Renal cortical epithelial cell (primary cell): ENCODE measurements at regions not wholly inside any gene's neighbourhood (a gene's known extent, or its start where the extent isn't known, plus 50 kb on each side); places are given as distances from the start of the nearest gene placed in this dataset.
"Not testable (repeated sequence)": the region's sequence is repeated elsewhere in the genome, so short reads cannot be mapped to it uniquely, and the experiment has no call there.

Experiments used
- DNase-seq: peaks from one replicate; pipeline ENCODE4 v3.0.0-alpha.2; 2011; ENCODE audit warnings: low read depth

DNA sequence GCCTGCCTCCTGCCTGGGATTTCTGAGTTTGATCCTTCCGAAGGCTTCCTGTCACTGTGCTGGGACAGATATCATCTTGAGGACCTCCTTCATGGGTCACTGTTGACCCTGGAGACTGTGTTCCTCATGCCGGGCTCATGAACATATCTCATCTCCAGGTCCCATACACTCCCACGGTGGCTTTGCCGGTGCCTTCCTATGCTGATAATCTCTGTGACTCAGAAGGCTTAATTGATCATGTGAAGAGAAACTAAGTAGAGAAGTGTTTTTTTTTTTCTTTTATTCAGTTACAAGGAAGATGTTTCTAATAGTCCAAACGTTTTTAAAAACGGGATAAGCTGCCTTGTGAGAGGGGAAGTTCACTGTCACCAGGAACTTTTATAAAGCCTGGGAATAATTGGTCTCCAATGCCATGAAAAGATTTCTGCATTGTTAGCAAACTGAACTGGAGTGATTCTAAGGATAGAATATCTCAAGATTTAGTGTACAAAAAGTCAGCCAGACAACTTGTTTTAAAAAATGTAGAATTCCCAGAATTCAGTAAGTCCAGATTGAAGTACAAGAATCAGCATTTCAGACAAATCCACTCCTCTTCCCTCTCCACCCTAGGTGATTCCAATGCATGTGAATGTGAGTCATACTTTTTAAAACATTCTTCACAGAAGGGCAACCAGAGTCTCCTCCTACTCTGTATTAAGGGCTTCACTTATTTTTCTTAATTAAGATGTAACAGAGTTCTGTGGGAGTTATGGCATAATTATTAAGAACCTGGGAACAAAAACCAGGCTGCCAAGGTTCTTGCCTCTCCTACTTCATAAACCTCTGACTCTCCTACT lies 139.8 kb upstream of the LGR5 start:
- DNase-seq, result peak; percentile 89

DNA sequence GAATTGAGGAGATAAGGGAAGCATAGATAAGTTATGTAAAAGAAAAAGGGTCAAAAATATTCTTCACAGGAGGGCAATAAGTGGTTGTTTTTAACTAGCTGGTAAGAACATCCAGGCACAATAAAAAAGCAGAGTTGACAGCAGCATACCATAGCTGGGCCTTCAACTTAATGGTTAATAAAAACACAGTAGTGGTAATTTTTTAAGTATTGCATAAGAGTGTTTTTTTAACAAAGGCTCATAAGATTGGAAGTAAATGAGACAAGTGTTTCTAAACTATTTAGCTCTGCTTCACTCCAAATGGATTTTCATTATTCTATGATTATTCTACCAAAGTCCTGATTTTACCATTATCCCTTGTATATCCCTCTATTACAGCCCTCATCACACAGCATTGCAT lies 140.1 kb upstream of the TSPAN8 start:
- DNase-seq, result peak; percentile 71

DNA sequence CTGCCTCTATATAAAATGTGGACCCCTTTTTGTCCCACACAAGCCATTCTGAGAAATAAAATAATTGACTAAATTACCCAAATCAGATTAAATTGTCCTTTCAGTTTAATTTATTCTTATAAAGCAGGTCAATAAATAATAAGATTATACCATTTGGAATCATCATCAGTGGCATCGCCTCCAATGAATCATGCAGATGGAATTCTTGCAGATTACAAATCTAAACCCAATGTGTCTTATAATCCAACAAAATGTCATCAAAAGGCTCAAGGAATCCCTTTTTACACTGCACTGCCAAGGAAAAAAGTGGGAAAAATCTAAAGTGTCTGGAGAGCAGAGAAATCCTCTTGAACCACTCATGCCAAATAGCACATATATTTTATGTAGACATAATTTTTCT lies 138.2 kb upstream of the TSPAN8 start:
- DNase-seq, result no peak

DNA sequence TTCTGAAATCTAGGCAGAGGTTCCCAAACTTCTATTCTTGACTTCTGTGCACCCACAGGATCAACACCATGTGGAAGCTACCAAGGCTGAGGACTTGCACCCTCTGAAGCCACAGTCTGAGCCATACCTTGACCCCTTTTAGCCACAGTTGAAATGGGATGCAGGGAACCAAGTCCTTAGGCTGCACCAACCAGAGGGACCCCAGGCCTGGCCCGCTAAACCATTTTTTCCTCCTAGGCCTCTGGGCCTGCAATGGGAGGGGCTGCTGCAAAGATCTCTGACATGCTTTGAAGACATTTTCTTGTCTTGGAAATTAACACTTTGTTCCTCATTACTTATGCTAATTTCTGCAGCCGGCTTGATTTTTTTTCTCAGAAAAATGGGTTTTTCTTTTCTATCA lies 133.9 kb upstream of the TSPAN8 start:
- no peak for DNase-seq

DNA sequence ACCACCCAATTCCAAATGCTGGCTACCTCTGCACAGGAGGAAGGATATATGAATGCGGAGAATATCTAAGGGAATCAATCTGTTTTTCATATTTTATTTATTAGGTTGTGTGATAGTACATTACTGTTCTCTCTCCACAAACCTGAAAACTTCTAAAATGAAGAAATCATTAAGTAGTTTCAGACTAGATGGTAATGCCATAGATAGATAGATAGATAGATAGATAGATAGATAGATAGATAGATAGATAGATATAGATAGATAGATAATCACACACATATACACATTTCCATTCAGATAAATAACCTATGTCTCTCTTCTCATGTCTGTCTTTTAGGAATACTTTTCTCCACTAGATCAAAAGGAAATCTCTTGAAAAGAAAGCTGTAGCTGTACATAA lies 126.1 kb upstream of the TSPAN8 start:
- DNase-seq, result no peak

DNA sequence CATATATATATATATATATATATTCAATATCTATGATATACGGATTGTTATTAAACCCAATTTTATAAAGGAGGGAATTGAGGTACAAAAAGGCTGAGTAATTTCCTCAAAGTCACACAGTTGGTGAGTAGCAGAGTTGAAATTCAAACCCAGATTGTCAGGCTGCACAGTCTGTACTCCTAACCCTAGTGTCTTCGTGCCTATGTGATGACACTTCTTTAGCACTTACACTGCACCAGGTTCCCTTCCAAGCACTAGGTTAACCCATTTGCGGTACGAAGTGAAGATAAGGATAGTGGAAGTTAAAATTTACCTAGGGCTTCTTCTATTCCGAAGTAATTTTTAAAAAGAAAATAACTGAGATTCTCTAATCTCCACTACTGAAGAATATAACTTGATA lies 125.1 kb upstream of the TSPAN8 start:
- no peak for DNase-seq

DNA sequence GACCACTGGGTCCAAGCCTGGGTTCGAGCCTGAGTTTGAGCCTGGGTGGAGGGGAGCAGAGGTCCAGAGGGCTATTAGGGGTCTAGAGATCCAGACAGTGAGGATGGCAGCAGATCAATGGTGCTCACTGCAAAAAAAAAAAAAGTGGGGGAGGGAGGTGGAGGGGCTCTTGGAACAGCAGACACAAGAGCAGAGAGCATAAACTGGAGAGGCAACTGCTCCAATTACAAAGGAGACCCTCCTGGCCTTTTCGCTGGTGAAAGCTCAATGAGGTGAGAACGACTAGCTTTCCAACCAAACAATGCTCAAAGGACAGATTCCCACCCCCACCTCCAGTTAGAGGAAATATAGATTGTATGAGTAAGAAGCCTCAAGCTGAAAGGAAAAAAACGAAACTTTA lies 124.2 kb upstream of the TSPAN8 start:
- DNase-seq, result no peak

DNA sequence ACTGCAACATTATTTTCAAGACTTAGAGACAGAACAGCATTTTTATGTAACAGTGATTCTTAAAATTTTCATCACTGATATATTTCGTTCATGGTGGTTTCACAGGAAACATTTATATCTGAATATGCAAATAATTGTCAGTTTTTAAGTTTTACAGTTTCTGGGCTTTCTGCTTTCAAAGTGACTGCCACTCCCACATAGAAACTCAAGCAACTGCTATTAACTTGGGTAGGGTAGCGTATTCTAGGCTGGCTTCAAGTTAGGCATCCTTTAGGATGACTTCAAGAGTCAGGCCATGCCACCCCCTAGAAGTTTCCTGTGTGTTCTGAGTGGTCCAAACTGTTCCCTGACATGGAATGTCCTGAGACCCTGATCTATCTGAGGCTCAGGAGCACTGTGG lies 123.6 kb upstream of the TSPAN8 start:
- no peak for DNase-seq

DNA sequence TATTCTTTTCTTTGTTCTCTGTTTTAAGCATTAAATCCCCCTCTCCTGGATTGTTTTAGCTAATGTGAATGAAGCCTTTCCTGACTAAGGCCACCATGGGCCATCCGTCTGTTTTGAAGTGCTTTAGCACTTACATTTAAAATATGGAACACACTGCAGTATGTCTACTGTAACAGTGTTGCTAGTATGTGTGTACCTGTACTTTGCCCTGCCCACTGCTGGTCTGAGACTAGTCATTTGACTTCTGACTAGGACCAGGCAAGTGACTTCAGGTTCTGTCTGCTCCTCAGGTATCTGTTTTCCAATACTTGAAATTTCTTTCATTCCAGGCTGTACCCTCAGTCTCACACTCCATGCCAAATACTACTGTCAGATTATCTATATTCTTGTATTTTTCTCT lies 120.1 kb upstream of the TSPAN8 start:
- no peak for DNase-seq

DNA sequence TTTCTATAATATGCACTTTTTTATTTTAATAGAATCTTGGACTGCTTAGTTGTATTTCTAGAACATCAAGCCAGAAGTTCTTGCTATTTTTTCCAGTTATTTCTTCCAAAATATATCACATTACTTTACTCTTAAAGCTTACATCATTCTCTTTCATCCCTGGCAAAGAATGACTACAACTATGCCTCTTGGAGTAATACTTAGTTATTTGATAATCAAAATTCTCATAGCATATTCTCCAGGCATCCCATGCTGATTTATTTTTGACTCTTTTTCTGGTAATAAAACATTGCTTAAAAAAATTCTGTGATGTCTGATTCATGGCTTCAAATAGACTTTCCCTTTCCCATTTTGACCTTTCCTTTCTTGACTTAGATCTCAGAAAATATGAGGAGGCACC lies 118.7 kb upstream of the TSPAN8 start:
- DNase-seq, result no peak

DNA sequence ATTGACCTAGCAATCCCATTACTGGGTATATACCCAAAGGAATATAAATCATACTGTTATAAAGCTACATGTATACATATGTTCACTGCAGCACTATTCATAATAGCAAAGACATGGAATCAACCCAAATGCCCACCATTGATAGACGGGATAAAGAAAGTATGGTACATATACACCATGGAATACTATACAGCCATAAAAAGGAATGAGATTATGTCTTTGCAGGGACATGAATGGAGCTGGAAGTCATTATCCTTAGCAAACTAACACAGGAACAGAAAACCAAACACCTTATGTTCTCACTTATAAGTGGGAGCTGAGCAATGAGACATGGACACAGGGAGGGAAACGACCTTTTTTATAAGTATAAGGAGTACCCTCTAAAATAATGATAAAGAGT lies 113.0 kb upstream of the TSPAN8 start:
- DNase-seq, result not testable (repeated sequence)

DNA sequence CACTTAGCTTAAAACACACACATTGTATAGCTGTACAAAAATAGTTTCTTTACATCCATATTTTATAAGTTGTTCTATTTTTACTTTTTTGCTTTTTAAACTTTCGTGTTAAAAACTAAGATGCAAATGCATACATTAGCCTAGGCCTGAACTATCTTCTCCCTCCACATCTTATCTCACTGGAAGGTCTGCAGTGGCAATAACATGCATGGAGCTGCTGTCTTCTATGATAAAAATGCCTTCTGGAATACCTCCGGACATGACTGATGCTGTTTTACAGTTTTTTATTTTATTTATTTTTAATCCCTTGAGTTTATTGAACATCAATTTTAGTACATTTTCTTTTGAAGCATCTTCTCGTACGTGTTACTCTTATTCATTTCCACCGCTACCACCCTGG lies 112.3 kb upstream of the TSPAN8 start:
- DNase-seq, result no peak

DNA sequence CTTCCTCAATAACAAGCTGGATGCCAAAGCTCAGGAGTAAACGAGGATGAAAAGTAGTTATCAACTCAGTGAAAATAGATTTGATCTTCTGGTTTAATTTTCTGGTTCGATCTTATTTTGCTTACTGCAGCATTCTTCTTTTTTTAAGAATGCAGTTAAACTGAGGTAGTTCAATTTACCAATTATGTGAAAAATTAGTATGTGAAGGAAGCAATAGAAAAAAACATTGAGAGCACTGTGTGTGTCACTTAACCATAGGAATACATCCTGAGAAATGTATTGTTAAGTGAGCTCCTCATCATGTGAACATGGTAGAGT lies 111.4 kb upstream of the TSPAN8 start:
- DNase-seq, result no peak

DNA sequence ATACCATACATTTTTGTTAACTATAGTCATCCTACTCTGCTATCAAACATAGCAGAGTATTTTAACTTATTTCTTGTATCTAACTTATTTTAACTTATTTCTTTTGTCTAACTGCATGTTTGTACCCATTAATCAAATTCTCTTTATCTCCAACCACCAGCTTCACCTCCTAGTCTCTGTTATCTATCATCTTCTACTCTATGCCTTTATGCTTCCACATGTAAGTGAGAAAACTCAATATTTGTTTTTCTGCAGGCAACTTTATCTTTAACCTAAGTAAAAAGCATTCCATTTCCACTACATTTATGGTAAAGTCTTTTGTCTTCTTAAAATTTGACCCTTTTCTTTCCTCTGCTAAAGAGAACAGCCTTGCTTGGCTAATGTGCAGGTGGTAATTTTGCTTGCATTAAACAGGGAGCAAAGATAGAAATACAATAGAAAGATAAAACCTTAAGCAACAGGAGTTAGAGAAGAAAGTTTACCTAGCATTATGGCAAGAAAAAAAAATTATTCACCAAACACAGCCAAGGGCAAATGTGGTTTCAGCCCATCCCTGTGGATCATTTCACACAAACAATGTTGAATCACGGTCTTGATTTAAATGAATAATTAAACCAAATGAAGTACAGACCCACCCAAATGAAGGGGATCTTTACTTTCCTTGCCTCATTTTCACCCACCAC lies 110.9 kb upstream of the TSPAN8 start:
- no peak for DNase-seq

DNA sequence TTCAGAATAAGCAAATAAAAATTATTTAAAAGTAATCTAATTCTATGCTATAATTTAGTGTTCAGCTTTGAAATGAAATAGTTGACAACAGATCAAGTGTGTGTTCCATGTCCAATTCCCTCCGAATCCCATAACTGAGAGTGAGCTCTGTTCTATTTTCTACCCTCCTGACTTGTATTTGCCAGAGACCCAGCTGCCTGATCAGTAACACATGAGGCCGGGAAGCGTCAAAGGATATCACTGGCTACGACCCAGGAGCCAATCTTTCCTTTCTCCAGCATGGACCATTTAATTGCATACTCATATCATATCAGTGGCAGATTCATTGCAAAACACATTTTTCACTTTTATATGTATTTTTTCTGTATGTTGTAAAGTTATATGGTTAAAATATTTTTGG lies 108.8 kb upstream of the TSPAN8 start:
- no peak for DNase-seq

DNA sequence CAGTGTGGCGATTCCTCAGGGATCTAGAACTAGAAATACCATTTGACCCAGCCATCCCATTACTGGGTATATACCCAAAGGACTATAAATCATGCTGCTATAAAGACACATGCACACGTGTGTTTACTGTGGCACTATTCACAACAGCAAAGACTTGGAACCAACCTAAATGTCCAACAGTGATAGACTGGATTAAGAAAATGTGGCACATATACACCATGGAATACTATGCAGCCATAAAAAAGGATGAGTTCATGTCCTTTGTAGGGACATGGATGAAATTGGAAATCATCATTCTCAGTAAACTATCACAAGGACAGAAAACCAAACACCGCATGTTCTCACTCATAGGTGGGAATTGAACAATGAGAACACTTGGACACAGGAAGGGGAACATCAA lies 107.9 kb upstream of the TSPAN8 start:
- not testable (repeated sequence) for DNase-seq

DNA sequence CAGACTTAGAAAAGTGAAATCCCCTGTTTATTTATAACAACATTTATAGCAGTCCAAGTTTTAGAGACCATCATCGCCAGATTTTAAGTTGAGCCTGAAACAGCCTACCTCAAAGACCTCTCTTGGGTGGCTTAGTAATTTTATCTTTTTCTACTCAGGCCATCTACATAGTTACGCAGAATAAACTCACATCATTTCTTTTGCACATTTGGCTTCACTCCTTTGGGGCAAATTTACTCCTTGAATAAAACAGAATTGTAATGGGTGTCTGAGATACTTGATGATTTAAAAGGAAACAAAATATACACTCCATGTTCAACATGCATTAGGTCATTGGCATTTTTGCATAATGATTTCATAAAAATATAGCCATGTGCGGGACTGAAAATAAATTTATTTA lies 104.7 kb upstream of the TSPAN8 start:
- DNase-seq, result no peak

DNA sequence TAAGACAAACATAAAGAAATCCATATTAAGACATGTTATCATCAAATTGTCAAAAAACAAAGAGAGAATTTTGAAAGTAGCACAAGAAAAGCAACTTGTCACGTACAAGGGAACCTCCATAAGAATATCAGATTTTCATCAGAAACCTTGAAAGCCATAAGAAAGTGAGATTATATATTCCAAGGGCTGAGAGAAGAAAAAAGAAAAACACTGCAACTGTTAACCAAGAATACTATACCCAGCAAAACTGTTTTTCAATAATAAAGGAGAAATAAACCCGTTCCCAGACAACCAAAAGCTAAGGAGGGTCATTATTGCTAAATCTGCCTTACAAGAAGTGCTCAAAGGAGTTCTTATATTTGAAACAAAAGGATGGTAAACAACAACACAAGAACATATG lies 94.7 kb upstream of the TSPAN8 start:
- DNase-seq, result no peak

DNA sequence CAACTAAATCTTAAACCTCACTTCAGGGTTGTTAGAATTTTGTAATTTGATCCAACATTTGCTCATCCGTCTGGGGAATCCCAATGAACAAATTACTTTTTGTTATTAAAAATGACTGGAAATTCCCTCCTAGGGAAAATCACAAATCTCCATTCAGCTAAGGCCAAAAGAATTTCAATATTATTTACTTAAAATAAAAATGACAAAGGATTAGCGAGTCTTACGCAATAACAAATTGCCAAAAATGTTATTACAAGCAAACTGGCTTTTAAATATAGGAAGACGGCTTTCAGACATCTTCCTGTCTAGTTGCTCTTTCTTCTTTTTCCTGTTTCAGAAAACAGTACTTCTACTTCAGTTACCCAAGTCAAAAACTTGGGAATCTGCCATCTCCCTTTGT lies 92.4 kb upstream of the TSPAN8 start:
- no peak for DNase-seq

DNA sequence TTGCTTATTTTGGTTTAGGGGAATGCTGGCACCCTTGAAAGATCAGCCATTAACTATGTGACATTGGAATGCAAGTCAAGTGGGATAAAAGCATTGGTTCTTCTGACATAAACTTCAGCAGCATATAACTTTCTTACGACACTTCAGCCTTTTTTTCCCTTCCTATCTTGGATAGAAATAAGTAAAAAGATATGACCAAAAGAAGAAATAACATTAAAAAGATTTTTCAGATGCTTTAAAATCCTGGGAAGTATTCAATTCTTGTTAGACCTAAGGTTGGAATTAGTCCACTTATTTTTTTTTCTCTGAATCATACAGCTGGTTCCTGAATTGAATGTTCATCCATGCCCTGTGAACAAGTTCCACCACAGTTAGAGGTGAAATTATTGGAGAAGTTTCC lies 85.6 kb upstream of the TSPAN8 start:
- DNase-seq, result peak; percentile 13

DNA sequence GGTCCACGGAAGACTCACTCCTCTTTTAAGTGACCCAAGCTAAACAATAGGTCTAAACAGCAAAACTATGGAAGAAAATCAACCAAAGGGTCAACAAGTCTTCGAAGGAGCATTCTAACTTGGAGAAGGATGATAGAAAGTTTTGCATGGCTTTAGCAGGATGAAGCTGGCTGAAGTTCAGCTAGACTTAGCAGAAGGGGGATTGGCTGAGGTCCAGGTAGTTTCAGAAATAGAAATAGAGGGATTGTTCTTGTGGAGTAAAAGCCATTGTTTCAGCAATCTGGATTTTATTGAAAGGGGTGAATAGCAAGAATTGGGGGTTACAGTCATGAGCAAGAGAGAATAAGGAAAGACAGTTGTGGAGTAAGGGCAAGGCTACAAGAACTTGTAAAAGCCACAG lies 84.7 kb upstream of the TSPAN8 start:
- no peak for DNase-seq

DNA sequence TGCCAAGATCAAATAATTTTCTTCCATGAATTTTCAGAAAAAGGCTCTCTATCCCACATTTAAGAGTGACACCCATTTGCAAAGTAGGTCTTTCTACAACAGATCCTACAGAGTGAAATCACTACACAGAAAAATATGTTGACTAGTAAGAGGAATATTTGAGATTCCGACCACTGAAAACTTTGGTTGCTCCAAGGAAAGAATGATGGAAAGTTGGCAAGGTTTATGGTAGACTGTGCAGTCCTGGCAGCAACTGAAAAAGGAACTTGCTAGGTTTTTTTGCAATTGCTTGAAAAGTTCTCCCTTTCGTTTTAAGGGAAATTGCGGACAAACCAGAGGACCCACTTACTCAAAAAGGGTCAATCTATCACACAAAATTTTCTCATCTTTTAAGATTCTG lies 83.1 kb upstream of the TSPAN8 start:
- no peak for DNase-seq

DNA sequence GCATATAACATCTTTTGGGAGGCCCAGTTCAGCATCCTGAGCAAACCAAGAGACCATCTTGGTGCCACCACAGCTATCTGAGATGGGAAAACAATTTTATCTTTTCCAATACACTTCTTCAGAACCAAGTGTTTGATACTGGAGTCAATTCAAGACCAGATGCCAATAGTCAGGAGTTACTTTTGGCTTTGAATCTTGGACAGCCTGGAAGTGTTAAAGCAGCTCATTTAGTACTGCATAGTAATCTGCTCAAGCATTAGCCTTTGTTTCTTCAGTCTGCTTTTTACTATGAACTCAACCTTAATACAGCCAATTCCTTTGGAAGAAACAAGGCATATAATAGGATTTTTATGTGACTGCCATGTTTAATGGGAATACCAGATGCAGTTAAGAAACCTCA lies 81.9 kb upstream of the TSPAN8 start:
- no peak for DNase-seq

DNA sequence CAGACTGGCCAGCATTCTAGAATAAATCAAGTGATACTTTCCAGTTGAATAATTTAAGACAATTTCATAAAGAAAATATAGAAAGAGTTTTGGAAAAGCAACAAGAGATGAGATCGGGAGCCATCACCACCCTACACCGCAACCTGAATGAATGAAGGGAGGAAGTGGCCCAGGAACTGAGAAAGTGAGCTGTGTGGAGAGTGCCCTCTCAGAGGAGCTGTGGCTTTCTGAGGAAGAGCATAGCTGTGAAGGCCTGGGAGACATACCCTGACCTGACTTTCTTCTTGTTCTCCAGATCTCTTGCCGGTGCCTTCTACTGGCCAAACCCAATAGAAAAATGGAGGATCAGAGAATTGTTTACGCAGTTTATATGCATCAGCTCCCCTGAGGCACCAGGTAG lies 79.3 kb upstream of the TSPAN8 start:
- DNase-seq, result no peak
